ENCODE measurements at regions not wholly inside any gene's neighbourhood (a gene's known extent, or its start where the extent isn't known, plus 50 kb on each side); places are given as distances from the start of the nearest gene placed in this dataset.

DNA sequence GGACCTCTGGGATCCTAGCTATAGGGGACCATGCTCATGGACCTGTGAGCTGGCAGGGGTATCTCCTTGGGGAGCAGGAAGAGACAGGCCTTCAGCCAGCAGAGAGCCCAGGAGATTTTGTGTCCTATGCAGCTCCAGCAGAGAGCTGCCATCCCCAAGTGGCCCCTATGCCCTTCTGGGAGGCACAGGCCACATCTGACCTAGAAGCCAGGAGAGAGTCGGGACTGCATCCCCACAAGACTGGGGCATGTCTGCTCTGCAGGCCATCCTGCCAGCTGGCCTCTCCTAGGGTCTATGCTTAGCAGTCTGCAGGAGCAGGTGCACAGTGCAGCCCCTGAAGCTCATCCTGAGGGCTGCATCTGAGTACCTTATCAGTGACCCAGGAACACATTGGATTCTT is 279.5 kb downstream of the KIF2B start:
- Histone ChIP-seq H3K4me3 (ENCODE audit: low read depth, low read length, poor library complexity, severe bottlenecking) (no peak overlapping the region), H3K79me2 (ENCODE audit: insufficient read depth, low read depth, low read length) (no peaks in the 10 kb centered on the region), H4K20me1 (ENCODE audit: insufficient read depth, low read length) (no peaks in the 10 kb centered on the region), H2AFZ (ENCODE audit: low read length) (no peak overlapping the region), H3K27ac (ENCODE audit: low read depth, low read length, poor library complexity, severe bottlenecking) (no peak overlapping the region), H3K9me2 (ENCODE audit: insufficient read depth, low read length) (no peaks in the 10 kb centered on the region), H3K4me2 (ENCODE audit: low read length) (no peak overlapping the region), H3K4me1 (ENCODE audit: insufficient read depth, low read length, poor library complexity, severe bottlenecking) (no peaks in the 10 kb centered on the region), H3K36me3 (ENCODE audit: insufficient read depth, low read length) (no peaks in the 10 kb centered on the region), H3K9me3 (ENCODE audit: low read length) (0 out of 2 replicates have a peak, but pooled peaks cover 12% of the 10 kb centered on the region)
- ChIA-PET CTCF (ENCODE audit: unreplicated experiment) (no interaction called here), POLR2A (no interaction called here)
- BruUV-seq (replicated peaks): no TSS peak
- DNase-seq (ENCODE audit: low spot score): no peak
- intact Hi-C loops (cut with micrococcal nuclease; ENCODE audit: unreplicated experiment): no loop called here
- TF ChIP-seq EZH2phosphoT487 (IDR thresholded peaks at IDR 0.05; ENCODE audit: borderline replicate concordance, low read depth, low read length): no peak

DNA sequence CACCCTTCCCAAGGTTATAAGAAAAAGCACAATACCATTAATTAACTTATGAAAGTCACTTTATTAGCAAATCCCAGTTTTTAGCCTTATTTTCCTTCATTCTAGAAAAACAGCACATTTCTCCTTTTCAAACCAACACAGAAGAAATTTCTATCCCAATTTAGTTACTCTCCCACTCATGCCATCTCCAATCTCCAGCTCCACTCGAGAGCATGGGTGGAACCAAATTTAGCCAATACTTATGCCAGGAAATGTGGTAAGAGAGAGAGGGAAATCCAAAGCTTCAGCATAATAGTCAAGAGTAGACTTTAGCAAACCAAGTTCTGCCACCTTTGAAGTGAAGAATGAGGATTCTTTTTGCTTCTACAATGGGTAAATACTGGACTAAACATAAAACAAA is 288.8 kb downstream of the KIF2B start:
- Histone ChIP-seq H4K20me1 (ENCODE audit: insufficient read depth, low read length) (no peaks in the 10 kb centered on the region), H3K36me3 (ENCODE audit: insufficient read depth, low read length) (no peaks in the 10 kb centered on the region), H3K4me1 (ENCODE audit: insufficient read depth, low read length, poor library complexity, severe bottlenecking) (no peaks in the 10 kb centered on the region), H3K27ac (ENCODE audit: low read depth, low read length, poor library complexity, severe bottlenecking) (no peak overlapping the region), H3K9me2 (ENCODE audit: insufficient read depth, low read length) (no peaks in the 10 kb centered on the region), H2AFZ (ENCODE audit: low read length) (no peak overlapping the region), H3K79me2 (ENCODE audit: insufficient read depth, low read depth, low read length) (no peaks in the 10 kb centered on the region), H3K4me2 (ENCODE audit: low read length) (no peak overlapping the region), H3K4me3 (ENCODE audit: low read depth, low read length, poor library complexity, severe bottlenecking) (no peak overlapping the region), H3K9me3 (ENCODE audit: low read length) (0 out of 2 replicates have a peak, but pooled peaks cover 4% of the 10 kb centered on the region)
- CTCF ChIA-PET (ENCODE audit: unreplicated experiment): no interaction called here
- no peak for DNase-seq (ENCODE audit: low spot score)
- TF ChIP-seq EZH2phosphoT487 (IDR thresholded peaks at IDR 0.05; ENCODE audit: borderline replicate concordance, low read depth, low read length): no peak
- TF ChIP-seq, protein P1, sequence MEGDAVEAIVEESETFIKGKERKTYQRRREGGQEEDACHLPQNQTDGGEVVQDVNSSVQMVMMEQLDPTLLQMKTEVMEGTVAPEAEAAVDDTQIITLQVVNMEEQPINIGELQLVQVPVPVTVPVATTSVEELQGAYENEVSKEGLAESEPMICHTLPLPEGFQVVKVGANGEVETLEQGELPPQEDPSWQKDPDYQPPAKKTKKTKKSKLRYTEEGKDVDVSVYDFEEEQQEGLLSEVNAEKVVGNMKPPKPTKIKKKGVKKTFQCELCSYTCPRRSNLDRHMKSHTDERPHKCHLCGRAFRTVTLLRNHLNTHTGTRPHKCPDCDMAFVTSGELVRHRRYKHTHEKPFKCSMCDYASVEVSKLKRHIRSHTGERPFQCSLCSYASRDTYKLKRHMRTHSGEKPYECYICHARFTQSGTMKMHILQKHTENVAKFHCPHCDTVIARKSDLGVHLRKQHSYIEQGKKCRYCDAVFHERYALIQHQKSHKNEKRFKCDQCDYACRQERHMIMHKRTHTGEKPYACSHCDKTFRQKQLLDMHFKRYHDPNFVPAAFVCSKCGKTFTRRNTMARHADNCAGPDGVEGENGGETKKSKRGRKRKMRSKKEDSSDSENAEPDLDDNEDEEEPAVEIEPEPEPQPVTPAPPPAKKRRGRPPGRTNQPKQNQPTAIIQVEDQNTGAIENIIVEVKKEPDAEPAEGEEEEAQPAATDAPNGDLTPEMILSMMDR (conservative IDR thresholded peaks at IDR 0.05; ENCODE audit: low read length): no peak
- POLR2A ChIA-PET: interaction anchor here (0.7 kb wide), 1 partner anchor 441 kb away, joined by 3 read pairs; no protein-coding TSS in a partner anchor
- BruUV-seq (replicated peaks): no TSS peak
- intact Hi-C loops (cut with micrococcal nuclease; ENCODE audit: unreplicated experiment): no loop called here

DNA sequence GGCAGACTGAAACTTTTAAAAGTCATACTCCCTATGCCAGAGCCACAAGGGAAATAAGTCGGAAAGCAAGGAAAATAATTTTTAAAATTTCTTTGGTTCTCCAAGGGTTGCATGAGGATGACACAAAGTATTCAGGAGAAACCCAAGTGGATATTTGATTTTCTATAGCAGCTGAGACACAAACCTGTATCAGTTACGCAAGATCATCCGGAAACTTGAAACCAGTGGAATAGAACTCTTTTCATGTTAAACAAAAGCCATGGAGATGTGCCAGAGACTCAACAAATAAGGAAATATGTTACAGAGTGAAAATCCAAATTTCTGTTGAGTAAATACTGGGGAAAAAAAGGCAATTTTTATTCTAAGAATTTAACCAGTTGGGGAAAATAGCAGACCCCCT is 294.7 kb downstream of the KIF2B start:
- no peaks in the 10 kb centered on the region for H4K20me1 ChIP-seq (ENCODE audit: insufficient read depth, low read length)
- H2AFZ ChIP-seq (ENCODE audit: low read length): no peak overlapping the region
- TF ChIP-seq, protein P1 (conservative IDR thresholded peaks at IDR 0.05; ENCODE audit: low read length): no peak
- TF ChIP-seq EZH2phosphoT487 (IDR thresholded peaks at IDR 0.05; ENCODE audit: borderline replicate concordance, low read depth, low read length): no peak
- BruUV-seq (replicated peaks): no TSS peak
- no peak overlapping the region for H3K4me2 ChIP-seq (ENCODE audit: low read length)
- H3K79me2 ChIP-seq (ENCODE audit: insufficient read depth, low read depth, low read length): no peaks in the 10 kb centered on the region
- intact Hi-C loops (cut with micrococcal nuclease; ENCODE audit: unreplicated experiment): no loop called here
- ChIA-PET POLR2A (no interaction called here), CTCF (ENCODE audit: unreplicated experiment) (no interaction called here)
- H3K9me3 ChIP-seq (ENCODE audit: low read length): 0 out of 2 replicates have a peak, but pooled peaks cover 4% of the 10 kb centered on the region
- no peaks in the 10 kb centered on the region for H3K9me2 ChIP-seq (ENCODE audit: insufficient read depth, low read length)
- H3K4me3 ChIP-seq (ENCODE audit: low read depth, low read length, poor library complexity, severe bottlenecking): no peak overlapping the region
- no peak overlapping the region for H3K27ac ChIP-seq (ENCODE audit: low read depth, low read length, poor library complexity, severe bottlenecking)
- no peak for DNase-seq (ENCODE audit: low spot score)
- H3K4me1 ChIP-seq (ENCODE audit: insufficient read depth, low read length, poor library complexity, severe bottlenecking): no peaks in the 10 kb centered on the region
- no peaks in the 10 kb centered on the region for H3K36me3 ChIP-seq (ENCODE audit: insufficient read depth, low read length)
